Hepatocyte (in vitro differentiated cells): ENCODE measurements at regions not wholly inside any gene's neighbourhood (a gene's known extent, or its start where the extent isn't known, plus 50 kb on each side); places are given as distances from the start of the nearest gene placed in this dataset.
"Not testable (repeated sequence)": the region's sequence is repeated elsewhere in the genome, so short reads cannot be mapped to it uniquely, and the experiment has no call there.

ENCODE experiments used
- DNase-seq: peaks from one replicate; pipeline ENCODE4 v3.0.0-alpha.2; 2016; ENCODE audit warnings: low spot score
- H2AFZ ChIP-seq: fragments of 200-600 bp; sonication (generic); 2 replicates; pipeline ENCODE4 v1.6.0; 2016; ENCODE audit warnings: antibody characterized with exemption, mild to moderate bottlenecking
- H3K27ac ChIP-seq: fragments of 200-600 bp; sonication (generic); 2 replicates; pipeline ENCODE4 v1.5.1; 2016; ENCODE audit warnings: mild to moderate bottlenecking
- H3K27me3 ChIP-seq: fragments of 200-600 bp; sonication (generic); 2 replicates; pipeline ENCODE4 v1.6.1; 2016
- H3K36me3 ChIP-seq: fragments of 200-600 bp; sonication (generic); replicated peaks from 2 replicates; pipeline ENCODE4 v1.5.1; 2016; ENCODE audit warnings: low read depth; ENCODE audit not compliant: insufficient read depth
- H3K4me1 ChIP-seq: fragments of 200-600 bp; sonication (generic); 2 replicates; pipeline ENCODE4 v1.5.1; 2016; ENCODE audit warnings: mild to moderate bottlenecking, moderate library complexity; ENCODE audit not compliant: insufficient read depth
- H3K4me2 ChIP-seq: fragments of 200-600 bp; sonication (generic); 2 replicates; pipeline ENCODE4 v1.6.0; 2016
- H3K4me3 ChIP-seq: fragments of 200-600 bp; sonication (generic); 2 replicates; pipeline ENCODE4 v1.5.1; 2016; ENCODE audit warnings: mild to moderate bottlenecking
- H3K79me2 ChIP-seq: fragments of 200-600 bp; sonication (generic); 2 replicates; pipeline ENCODE4 v1.6.0; 2017; ENCODE audit warnings: mild to moderate bottlenecking
- H3K9me2 ChIP-seq: fragments of 200-600 bp; sonication (generic); replicated peaks from 2 replicates; pipeline ENCODE4 v1.6.0; 2017; ENCODE audit warnings: mild to moderate bottlenecking; ENCODE audit not compliant: insufficient read depth
- H3K9me3 ChIP-seq: fragments of 200-600 bp; sonication (generic); 2 replicates; pipeline ENCODE4 v1.5.1; 2016; ENCODE audit warnings: low read depth, mild to moderate bottlenecking
- H4K20me1 ChIP-seq: fragments of 200-600 bp; sonication (generic); 2 replicates; pipeline ENCODE4 v1.6.0; 2016; ENCODE audit warnings: mild to moderate bottlenecking; ENCODE audit not compliant: insufficient read depth, poor library complexity, severe bottlenecking
- CTCF ChIP-seq: fragments of 200-600 bp; sonication (generic); IDR thresholded peaks from 2 replicates; pipeline ENCODE4 v1.5.1; 2016; ENCODE audit warnings: antibody characterized with exemption, mild to moderate bottlenecking; ENCODE audit not compliant: poor library complexity
- EZH2 ChIP-seq: fragments of 200-600 bp; sonication (generic); IDR thresholded peaks from 2 replicates; pipeline ENCODE4 v1.6.1; 2016; ENCODE audit warnings: antibody characterized with exemption, mild to moderate bottlenecking, borderline replicate concordance
- EZH2phosphoT487 ChIP-seq: fragments of 200-600 bp; sonication (generic); IDR thresholded peaks from one replicate; pipeline ENCODE4 v1.6.1; 2018; ENCODE audit warnings: antibody characterized with exemption, mild to moderate bottlenecking, low read depth, moderate library complexity; ENCODE audit not compliant: unreplicated experiment, severe bottlenecking
- WGBS: methylation state at CpG from one replicate; pipeline ENCODE4 v1.1.6; 2016; ENCODE audit warnings: low lambda C conversion rate; ENCODE audit errors: missing lambda C conversion rate; 5-methylcytosine and 5-hydroxymethylcytosine counted together

GRCh38 chrX:147228153-147228552 lies 413.6 kb upstream of the CXorf51A start:
- DNase-seq, result no peak
- H3K4me2 ChIP-seq, result no peak overlapping the region
- 58% methylated on average over 3 of the region's 3 CpGs for WGBS
- no peaks in the 10 kb centered on the region for H3K79me2 ChIP-seq
- H3K27ac ChIP-seq, result no peak overlapping the region
- no peak overlapping the region for H3K4me3 ChIP-seq
- H2AFZ ChIP-seq, result no peak overlapping the region
- H4K20me1 ChIP-seq, result no peaks in the 10 kb centered on the region
- H3K4me1 ChIP-seq, result no peaks in the 10 kb centered on the region
- H3K36me3 ChIP-seq, result no peaks in the 10 kb centered on the region
- no peaks in the 10 kb centered on the region for H3K9me2 ChIP-seq
- no peaks in the 10 kb centered on the region for H3K9me3 ChIP-seq
- H3K27me3 ChIP-seq, result no peaks in the 10 kb centered on the region
- TF ChIP-seq EZH2 (no peak), CTCF (no peak), EZH2phosphoT487 (no peak)

GRCh38 chrX:147226801-147227200 lies 412.3 kb upstream of the CXorf51A start:
- Histone ChIP-seq H3K79me2 (no peaks in the 10 kb centered on the region), H3K9me2 (no peaks in the 10 kb centered on the region), H3K4me3 (no peak overlapping the region), H3K36me3 (no peaks in the 10 kb centered on the region), H3K27ac (no peak overlapping the region), H3K27me3 (no peaks in the 10 kb centered on the region), H4K20me1 (no peaks in the 10 kb centered on the region), H3K4me1 (no peaks in the 10 kb centered on the region), H3K4me2 (no peak overlapping the region), H3K9me3 (no peaks in the 10 kb centered on the region), H2AFZ (no peak overlapping the region)
- no peak for TF ChIP-seq EZH2phosphoT487
- no peak for TF ChIP-seq EZH2
- TF ChIP-seq CTCF, result no peak
- 70% methylated on average over 3 of the region's 3 CpGs for WGBS
- DNase-seq, result no peak

GRCh38 chrX:147217334-147217733 lies 402.8 kb upstream of the CXorf51A start:
- Histone ChIP-seq H3K4me3 (no peak overlapping the region), H3K4me1 (no peaks in the 10 kb centered on the region), H3K79me2 (no peaks in the 10 kb centered on the region), H3K27ac (no peak overlapping the region), H2AFZ (no peak overlapping the region), H3K4me2 (no peak overlapping the region), H3K27me3 (no peaks in the 10 kb centered on the region), H3K36me3 (no peaks in the 10 kb centered on the region), H4K20me1 (no peaks in the 10 kb centered on the region), H3K9me3 (no peaks in the 10 kb centered on the region), H3K9me2 (no peaks in the 10 kb centered on the region)
- DNase-seq, result no peak
- TF ChIP-seq EZH2, result no peak
- TF ChIP-seq CTCF, result no peak
- no peak for TF ChIP-seq EZH2phosphoT487
- 83% methylated on average over 4 of the region's 4 CpGs for WGBS

- not testable (repeated sequence) for H3K9me2 ChIP-seq, H4K20me1 ChIP-seq, H3K27me3 ChIP-seq, H3K9me3 ChIP-seq, H3K4me2 ChIP-seq, H3K4me1 ChIP-seq, DNase-seq, H2AFZ ChIP-seq, H3K36me3 ChIP-seq, H3K79me2 ChIP-seq, H3K4me3 ChIP-seq, H3K27ac ChIP-seq
- WGBS, result 89% methylated on average over 11 of the region's 11 CpGs
Measured at GRCh38 chrX:147200494-147200893, 385.9 kb upstream of the CXorf51A start.
